Transverse colon (tissue), 4 donors: ENCODE measurements at regions not wholly inside any gene's neighbourhood (a gene's known extent, or its start where the extent isn't known, plus 50 kb on each side); places are given as distances from the start of the nearest gene placed in this dataset.

ENCODE experiments used
- DNase-seq: peaks from one replicate; pipeline ENCODE4 v3.0.0-alpha.2; 2019
- H3K27ac ChIP-seq, 4 donors: fragments of 200-600 bp; sonication (generic); 2 replicates each; pipeline ENCODE4 v1.5.1; 2016 to 2018; ENCODE audit warnings: inconsistent platforms in 4 of 4
- H3K27me3 ChIP-seq: fragments of 200-600 bp; sonication (generic); 2 replicates; pipeline ENCODE4 v1.5.1; 2017; ENCODE audit warnings: inconsistent platforms
- H3K36me3 ChIP-seq, 4 donors: fragments of 200-600 bp; sonication (generic); 2 replicates each; pipeline ENCODE4 v1.5.1; 2017 to 2019; ENCODE audit warnings: inconsistent platforms in 4 of 4
- H3K4me1 ChIP-seq, 4 donors: fragments of 200-600 bp; sonication (generic); 2 replicates each; pipeline ENCODE4 v1.5.1; 2017 to 2020; ENCODE audit warnings: inconsistent platforms in 4 of 4
- H3K4me3 ChIP-seq, 4 donors: fragments of 200-600 bp; sonication (generic); 1 replicate in 1 of 4; 2 replicates in 3 of 4; pipeline versions ENCODE4 v1.5.1 to v1.6.1; 2017 to 2019; ENCODE audit warnings: inconsistent platforms in 4 of 4
- H3K9me3 ChIP-seq, 2 donors: fragments of 200-600 bp; sonication (generic); 2 replicates each; pipeline ENCODE4 v1.5.1; 2017 to 2019; ENCODE audit warnings: inconsistent platforms in 2 of 2
- CTCF ChIP-seq, 5 experiments: fragments of 200-600 bp in 3 of 5; fragments of 450-650 bp in 2 of 5; sonication (generic) in 3 of 5; IDR thresholded peaks; 1 replicate in 2 of 5; 2 replicates in 3 of 5; pipeline ENCODE4 v1.5.1; 2016 to 2017; ENCODE audit warnings: antibody characterized with exemption in 5 of 5, inconsistent platforms in 3 of 5, mild to moderate bottlenecking in 2 of 5, moderate library complexity in 1 of 5
- EP300 ChIP-seq: sonication (generic); formaldehyde crosslinking; IDR thresholded peaks from one replicate; pipeline ENCODE4 v1.6.1; 2017; ENCODE audit warnings: antibody characterized with exemption, low read depth
- POLR2A ChIP-seq: fragments of 450-650 bp; IDR thresholded peaks from one replicate; pipeline ENCODE4 v1.6.1; 2016; ENCODE audit warnings: antibody characterized with exemption, mild to moderate bottlenecking, moderate library complexity
- POLR2AphosphoS5 ChIP-seq, 3 donors: sonication (generic); formaldehyde crosslinking; IDR thresholded peaks; one replicate each; pipeline ENCODE4 v1.6.1; 2016; ENCODE audit warnings: antibody characterized with exemption in 3 of 3
- WGBS, 2 donors: methylation state at CpG; one replicate each; pipeline ENCODE4 v1.1.5; 2018; ENCODE audit warnings: low coverage in 1 of 2; 5-methylcytosine and 5-hydroxymethylcytosine counted together
- in situ Hi-C, 4 donors: fragments of 200-750 bp; cut with MboI; loops; one replicate each; pipeline versions ENCODE4 v1.15.0 to v1.15.1; 2017; ENCODE audit warnings: low sequenced_read_pairs in 3 of 4, low pct_ligation_motif_present in 1 of 4, low pct_unique_long_range_greater_than_20kb in 1 of 4
- intact Hi-C: fragments of 100-400 bp; cut with DNase I; formaldehyde crosslinking; loops from one replicate; pipeline ENCODE4 v1.15.1; 2023; ENCODE audit warnings: low total_unique reads

GRCh38 chr1:110752941-110753725, 78.4 kb upstream of the KCNA3 start:
- in situ Hi-C loops (loop anchor here in 1 of 4 donors (25.0 kb wide), 1 partner anchor 116 kb away; no protein-coding TSS in a partner anchor), intact Hi-C loops (no loop called here)
- WGBS, 2 donors, result 90 to 91% methylated on average over 16 to 23 of the region's 23 CpGs
- no peak for TF ChIP-seq CTCF (IDR thresholded peaks at IDR 0.05)
- no peak for TF ChIP-seq EP300
- no peak for TF ChIP-seq POLR2A
- TF ChIP-seq POLR2AphosphoS5 (IDR thresholded peaks at IDR 0.05), result no peak
- Histone ChIP-seq H3K27me3 (peaks cover 19% of the 10 kb centered on the region), H3K9me3 (no peaks in the 10 kb centered on the region), H3K36me3 (no peaks in the 10 kb centered on the region), H3K27ac (no peak overlapping the region), H3K4me3 (no peak overlapping the region), H3K4me1 (no peaks in the 10 kb centered on the region)
- DNase-seq, result no peak

GRCh38 chr1:110750562-110750961, 75.8 kb upstream of the KCNA3 start:
- intact Hi-C loops (no loop called here), in situ Hi-C loops (loop anchor here in 1 of 4 donors (25.0 kb wide), 1 partner anchor 113 kb away; no protein-coding TSS in a partner anchor)
- Histone ChIP-seq H3K4me1 (no peaks in the 10 kb centered on the region), H3K27me3 (peaks cover 9% of the 10 kb centered on the region), H3K9me3 (no peaks in the 10 kb centered on the region), H3K4me3 (no peak overlapping the region), H3K36me3 (no peaks in the 10 kb centered on the region), H3K27ac (no peak overlapping the region)
- WGBS, 2 donors, result 0 to 20% methylated on average over 2 to 3 of the region's 3 CpGs
- no peak for DNase-seq
- no peak for TF ChIP-seq POLR2A

GRCh38 chr1:110749960-110750359, 75.2 kb upstream of the KCNA3 start:
- H3K9me3 ChIP-seq, result no peaks in the 10 kb centered on the region
- DNase-seq, result no peak
- no peaks in the 10 kb centered on the region for H3K36me3 ChIP-seq
- in situ Hi-C loops, result loop anchor here in 1 of 4 donors (25.0 kb wide), 1 partner anchor 113 kb away; no protein-coding TSS in a partner anchor
- H3K27me3 ChIP-seq, result peaks cover 9% of the 10 kb centered on the region
- TF ChIP-seq EP300 (no peak), CTCF (IDR thresholded peaks at IDR 0.05) (no peak), POLR2AphosphoS5 (IDR thresholded peaks at IDR 0.05) (no peak), POLR2A (no peak)
- intact Hi-C loops, result no loop called here
- H3K27ac ChIP-seq, result no peak overlapping the region
- 44 to 53% methylated on average over 3 to 4 of the region's 4 CpGs for WGBS, 2 donors
- no peaks in the 10 kb centered on the region for H3K4me1 ChIP-seq
- no peak overlapping the region for H3K4me3 ChIP-seq

- no peaks in the 10 kb centered on the region for H3K9me3 ChIP-seq
- H3K27me3 ChIP-seq, result peaks cover 9% of the 10 kb centered on the region
- WGBS, 2 donors, result 21 to 83% methylated on average over 2 to 10 of the region's 10 CpGs
- H3K4me3 ChIP-seq, result no peak overlapping the region
- H3K27ac ChIP-seq, result no peak overlapping the region
- no peaks in the 10 kb centered on the region for H3K4me1 ChIP-seq
- intact Hi-C loops (no loop called here), in situ Hi-C loops (no loop called here)
- no peaks in the 10 kb centered on the region for H3K36me3 ChIP-seq
- TF ChIP-seq CTCF (IDR thresholded peaks at IDR 0.05) (no peak), POLR2AphosphoS5 (IDR thresholded peaks at IDR 0.05) (no peak), EP300 (no peak), POLR2A (no peak)
- peak; percentile 12 for DNase-seq
These were observed 72.0 kb upstream of the KCNA3 start for GRCh38 chr1:110746644-110747259.
